Kasumi-1 (cell line): ENCODE measurements at regions not wholly inside any gene's neighbourhood (a gene's known extent, or its start where the extent isn't known, plus 50 kb on each side); places are given as distances from the start of the nearest gene placed in this dataset.

Experiments used
- DNase-seq, 2 experiments: peaks; one replicate each; lab custom pipeline; 2025; lab: John Stamatoyannopoulos, UW

GRCh38 chr5:2009986-2010914 is 127.5 kb upstream of the IRX4 start:
- no peak for DNase-seq

GRCh38 chr5:2008851-2009629 is 126.3 kb upstream of the IRX4 start:
- DNase-seq = no peak

- DNase-seq = no peak
Observed at GRCh38 chr5:2007878-2008501, 125.3 kb upstream of the IRX4 start.

GRCh38 chr5:2007496-2007877 is 124.8 kb upstream of the IRX4 start:
- DNase-seq = no peak

GRCh38 chr5:2006971-2007291 is 124.2 kb upstream of the IRX4 start:
- DNase-seq = no peak

- no peak for DNase-seq
Observed at GRCh38 chr5:2006193-2006970, 123.7 kb upstream of the IRX4 start.

- DNase-seq = no peak
Observed at GRCh38 chr5:2005101-2006041, 122.6 kb upstream of the IRX4 start.

GRCh38 chr5:2003690-2004365 is 121.1 kb upstream of the IRX4 start:
- DNase-seq = no peak

GRCh38 chr5:2003206-2003605 is 120.5 kb upstream of the IRX4 start:
- no peak for DNase-seq

GRCh38 chr5:2001300-2001699 is 118.6 kb upstream of the IRX4 start:
- DNase-seq = no peak

- DNase-seq = no peak
Observed at GRCh38 chr5:2000591-2000990, 117.9 kb upstream of the IRX4 start.

- no peak for DNase-seq
Observed at GRCh38 chr5:1999794-2000193, 117.1 kb upstream of the IRX4 start.

- peak in 1 of 2 experiments; percentile 1 for DNase-seq
Observed at GRCh38 chr5:1998716-1999317, 116.1 kb upstream of the IRX4 start.

GRCh38 chr5:1998348-1998669 is 115.6 kb upstream of the IRX4 start:
- DNase-seq = no peak

GRCh38 chr5:1997640-1998347 is 115.1 kb upstream of the IRX4 start:
- DNase-seq = peak; percentile 35 to 43

GRCh38 chr5:1995491-1995890 is 112.8 kb upstream of the IRX4 start:
- DNase-seq = no peak

- DNase-seq = no peak
Observed at GRCh38 chr5:1987471-1987870, 104.7 kb upstream of the IRX4 start.

GRCh38 chr5:1985781-1986180 is 103.1 kb upstream of the IRX4 start:
- DNase-seq = no peak

- no peak for DNase-seq
Observed at GRCh38 chr5:1983919-1984695, 101.4 kb upstream of the IRX4 start.
